Islet precursor cell (in vitro differentiated cells): ENCODE measurements at regions not wholly inside any gene's neighbourhood (a gene's known extent, or its start where the extent isn't known, plus 50 kb on each side); places are given as distances from the start of the nearest gene placed in this dataset.
"Not testable (repeated sequence)": the region's sequence is repeated elsewhere in the genome, so short reads cannot be mapped to it uniquely, and the experiment has no call there.

ENCODE experiments used
- DNase-seq: peaks from one replicate; pipeline ENCODE4 v3.0.0-alpha.2; 2018

DNA sequence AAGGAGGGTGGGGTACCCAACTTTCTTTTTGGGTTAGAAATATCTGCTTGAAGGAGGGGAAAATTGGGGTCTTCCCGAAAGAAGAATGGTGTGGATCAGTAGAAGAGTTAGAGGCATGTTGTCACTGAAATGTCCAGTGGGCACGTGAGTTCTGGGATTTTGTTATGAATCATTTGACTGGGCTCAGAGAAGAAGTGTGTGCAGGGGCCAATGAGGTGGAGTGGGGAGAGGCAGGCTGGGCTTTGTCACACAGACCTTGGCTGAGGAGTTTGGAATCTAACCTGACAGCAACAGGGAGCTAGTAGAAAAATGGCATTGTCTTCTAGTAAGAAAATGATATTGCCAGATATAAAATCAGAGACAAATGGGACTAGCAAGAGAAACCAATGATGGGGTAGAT, 436.8 kb downstream of the MFSD1 start:
- DNase-seq, result no peak

DNA sequence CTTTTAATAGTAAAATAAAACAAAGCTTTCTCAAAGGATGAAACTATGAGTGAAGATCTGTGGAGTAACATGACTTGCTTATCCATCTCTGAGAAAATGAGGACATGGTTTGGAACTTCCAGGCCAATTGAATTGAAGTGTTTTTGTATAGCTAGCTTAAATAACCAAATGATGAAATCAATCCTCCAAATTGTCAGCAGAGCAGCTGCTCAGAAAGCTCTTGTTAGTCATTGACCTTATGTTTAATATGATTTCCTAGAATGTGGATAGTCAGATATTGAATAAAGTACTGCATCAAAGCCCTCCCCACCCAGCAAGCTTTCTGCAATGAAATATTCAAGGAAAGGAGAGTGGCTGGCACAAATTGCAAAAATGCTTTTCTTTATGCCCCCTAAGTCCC, 437.2 kb downstream of the MFSD1 start:
- DNase-seq, result no peak

DNA sequence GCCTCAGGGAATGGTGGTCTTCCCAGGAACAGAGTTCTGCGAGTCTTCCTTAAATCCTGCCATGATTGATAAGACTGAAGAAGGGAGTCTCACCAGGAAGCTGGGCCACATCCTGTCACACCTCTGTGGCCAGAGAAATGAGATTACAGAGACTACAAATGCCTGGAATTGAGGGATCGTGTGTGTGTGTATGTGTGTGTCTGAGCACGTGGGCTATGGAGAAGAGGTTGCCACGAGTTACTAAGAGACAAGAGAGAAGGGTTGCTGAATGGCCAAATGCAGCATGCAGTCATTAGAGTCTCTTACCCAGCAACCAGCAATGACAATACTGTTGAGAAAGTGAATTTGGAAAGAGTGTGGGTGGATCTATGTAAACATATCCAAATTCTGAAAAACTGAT, 443.1 kb downstream of the MFSD1 start:
- DNase-seq, result no peak

DNA sequence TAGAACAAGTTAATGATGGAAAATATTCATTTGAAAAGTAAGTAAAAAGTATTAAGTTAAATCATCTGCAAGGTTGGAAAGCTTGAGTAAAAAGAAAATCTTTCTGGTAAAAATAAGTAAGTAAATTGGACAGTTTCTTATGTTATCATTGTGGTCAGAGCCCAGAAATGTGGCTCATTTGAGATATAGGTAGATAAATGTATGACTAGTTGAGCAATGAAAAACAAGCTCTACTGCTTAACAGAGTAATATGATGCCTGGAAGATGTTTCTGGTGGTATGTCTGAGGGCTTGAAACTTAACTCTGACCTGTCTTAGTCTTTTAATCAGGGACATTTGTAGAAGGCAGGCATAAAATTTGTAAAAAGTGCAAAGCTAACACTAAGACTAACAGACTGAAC, 444.0 kb downstream of the MFSD1 start:
- no peak for DNase-seq

DNA sequence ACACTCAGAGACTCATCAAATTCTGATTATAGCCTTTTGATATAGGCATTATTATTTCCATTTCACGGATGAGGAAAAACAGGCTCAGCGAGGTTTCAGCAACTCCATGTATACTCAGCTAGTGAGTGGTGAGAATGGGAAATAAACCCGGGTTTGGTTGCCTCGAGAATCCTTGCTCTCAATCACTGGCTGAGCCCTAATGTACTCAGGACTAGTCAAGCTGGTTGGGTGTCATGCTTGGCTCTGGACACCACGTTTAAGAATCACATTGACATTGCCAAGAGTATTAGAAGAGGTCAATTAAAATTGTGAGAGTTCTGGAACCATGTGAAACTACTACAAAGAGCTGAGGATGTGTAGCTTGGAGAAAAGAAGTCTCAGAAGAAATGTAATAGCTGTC, 444.5 kb downstream of the MFSD1 start:
- DNase-seq, result no peak

DNA sequence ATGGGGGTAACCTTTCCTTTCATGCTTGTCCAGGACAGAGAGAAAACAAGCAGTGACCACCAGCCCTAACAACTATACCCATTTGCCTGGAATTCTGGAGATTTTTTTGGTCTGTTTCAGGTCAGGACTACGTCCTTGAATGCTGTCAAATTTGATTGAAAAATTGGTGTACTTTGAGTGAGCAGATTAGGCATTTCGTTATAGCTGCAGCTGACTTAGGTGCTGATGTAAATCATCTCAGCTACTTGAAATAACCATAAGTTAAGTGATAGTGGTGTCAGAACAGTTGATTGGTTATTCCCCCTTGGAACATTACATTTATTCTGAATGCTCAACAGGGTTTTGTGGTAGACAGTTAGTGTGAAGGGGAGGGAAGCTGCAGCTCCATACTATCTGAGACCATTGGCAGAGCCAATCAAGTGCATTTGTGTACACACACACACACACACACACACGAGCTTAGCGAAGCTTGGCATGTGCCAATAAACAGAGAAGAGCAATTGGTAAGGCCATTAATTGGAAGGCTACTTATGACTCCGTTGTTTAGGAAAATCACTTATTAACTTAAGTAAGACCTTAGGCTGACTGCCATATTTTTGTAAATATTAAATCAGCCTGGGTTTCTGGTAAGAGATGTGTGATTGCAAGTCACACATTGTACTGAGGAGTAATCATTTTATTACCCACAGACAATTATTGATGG, 447.8 kb downstream of the MFSD1 start:
- no peak for DNase-seq

DNA sequence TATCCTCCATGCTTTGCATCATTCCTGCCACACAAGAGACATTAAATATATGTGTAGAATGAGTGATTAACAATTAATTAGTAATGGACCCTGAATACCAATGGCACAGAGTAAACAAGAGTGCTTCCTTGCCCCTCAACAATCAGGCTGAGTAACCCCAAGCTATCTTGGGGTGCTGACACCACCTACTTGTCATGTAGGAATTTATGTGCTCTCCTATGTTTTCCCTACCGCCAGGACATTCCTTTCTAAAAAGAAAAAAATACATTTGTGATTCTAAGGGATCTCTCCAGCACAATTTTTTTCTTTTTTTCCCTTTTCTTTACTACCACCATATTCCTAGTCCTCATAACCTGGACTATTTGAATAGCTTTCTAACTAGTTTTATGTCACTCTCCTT, 449.1 kb downstream of the MFSD1 start:
- no peak for DNase-seq

DNA sequence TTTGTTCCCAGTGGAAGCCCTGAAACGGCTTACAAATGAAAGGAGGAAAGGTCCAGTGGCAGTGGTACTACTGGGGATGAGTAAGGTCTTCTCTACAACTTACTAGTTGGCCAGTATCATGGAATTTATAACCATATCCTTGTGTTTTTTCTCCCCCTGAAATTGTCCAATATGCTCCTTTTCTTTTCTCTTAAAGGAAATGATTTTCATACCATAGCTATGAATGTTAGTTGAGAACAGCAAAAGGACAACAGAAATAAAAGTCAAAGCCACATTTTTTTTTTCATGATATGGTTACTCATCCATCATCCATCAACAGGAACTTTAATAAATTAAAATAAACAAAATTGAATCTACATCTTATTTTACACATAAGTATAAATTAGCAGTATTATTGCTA, 450.4 kb downstream of the MFSD1 start:
- DNase-seq, result no peak

DNA sequence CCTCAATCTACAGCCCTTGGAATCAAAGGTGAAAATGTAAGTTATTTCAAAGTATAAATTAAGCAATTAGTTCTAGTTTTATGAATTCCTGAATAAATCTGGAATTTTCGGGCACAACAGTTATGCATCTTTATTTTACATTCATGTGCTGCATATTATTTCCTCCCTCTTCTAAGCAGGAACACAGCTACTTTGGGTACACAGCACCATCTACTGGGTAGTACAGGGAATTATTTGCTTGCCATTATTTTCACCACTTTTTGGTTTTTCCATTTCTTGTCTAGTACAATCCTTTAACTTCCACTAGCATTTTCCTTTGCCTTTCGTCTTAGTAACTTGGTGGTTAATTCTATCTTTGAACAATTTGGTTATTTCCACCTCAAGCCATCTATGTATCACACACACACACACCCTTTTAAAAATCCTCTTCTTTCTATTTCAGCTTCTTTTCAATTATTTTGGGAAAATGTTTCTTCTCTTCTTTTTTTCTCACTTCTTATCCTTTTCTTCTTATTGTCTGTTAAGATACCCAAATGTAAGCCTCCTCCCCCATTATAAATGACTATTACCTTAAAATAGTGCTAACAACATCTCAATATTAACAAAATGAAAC, 451.0 kb downstream of the MFSD1 start:
- no peak for DNase-seq

DNA sequence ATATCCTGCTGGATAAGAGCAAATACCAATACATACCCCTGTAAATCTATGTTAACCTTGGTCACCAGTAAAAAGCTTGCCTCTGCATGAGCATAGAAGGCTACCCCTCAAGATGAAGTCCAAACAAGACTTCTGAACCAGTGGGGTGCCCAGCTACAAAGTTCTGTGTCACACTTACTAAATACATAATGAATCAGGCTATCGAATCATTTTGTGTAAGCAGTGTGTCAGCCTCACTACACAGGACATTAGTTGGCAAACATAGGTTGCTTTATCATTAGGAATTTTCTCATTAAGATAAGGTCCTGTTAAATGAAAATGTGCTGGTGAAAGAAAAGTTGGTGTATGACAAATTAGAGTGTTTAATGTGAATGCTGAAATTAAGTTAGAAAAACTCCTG, 452.0 kb downstream of the MFSD1 start:
- DNase-seq, result no peak

DNA sequence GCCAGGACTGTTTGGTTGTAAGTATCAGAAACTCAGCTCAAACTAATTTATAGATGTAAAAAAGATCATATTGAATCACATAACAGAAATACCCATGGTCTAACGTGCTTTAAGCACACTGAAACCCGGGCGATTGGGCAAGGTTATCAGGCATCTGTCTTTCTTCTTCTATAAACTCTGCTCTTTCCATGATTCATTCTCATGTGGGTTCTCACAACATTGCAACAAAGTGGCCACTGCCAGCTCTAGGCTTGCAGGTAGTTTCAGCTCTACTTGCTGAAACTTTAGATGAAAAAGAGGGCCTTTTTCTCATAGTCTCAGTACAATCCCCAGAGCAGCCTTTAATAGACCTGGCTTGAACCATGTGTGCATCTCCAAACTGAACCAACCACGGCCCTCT, 456.1 kb downstream of the MFSD1 start:
- no peak for DNase-seq

DNA sequence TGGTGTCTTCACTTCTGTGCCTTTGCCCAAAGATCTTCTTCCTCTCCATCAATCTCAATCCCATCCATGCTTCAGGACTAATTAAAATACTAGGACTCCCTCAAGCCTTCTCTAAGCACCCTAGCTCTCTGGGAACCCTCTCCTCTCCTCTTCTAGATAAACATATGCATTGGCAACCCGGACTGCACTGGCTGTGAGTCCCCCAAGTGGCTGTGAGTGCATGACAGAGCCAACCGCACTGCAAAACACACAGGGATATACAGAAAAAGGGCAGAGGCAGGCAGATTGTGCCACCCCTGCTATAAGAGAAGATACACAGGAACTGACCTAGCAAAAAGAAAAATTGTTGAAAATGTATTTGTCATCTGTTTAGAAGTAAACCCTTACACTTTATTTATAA, 457.1 kb downstream of the MFSD1 start:
- DNase-seq, result no peak

DNA sequence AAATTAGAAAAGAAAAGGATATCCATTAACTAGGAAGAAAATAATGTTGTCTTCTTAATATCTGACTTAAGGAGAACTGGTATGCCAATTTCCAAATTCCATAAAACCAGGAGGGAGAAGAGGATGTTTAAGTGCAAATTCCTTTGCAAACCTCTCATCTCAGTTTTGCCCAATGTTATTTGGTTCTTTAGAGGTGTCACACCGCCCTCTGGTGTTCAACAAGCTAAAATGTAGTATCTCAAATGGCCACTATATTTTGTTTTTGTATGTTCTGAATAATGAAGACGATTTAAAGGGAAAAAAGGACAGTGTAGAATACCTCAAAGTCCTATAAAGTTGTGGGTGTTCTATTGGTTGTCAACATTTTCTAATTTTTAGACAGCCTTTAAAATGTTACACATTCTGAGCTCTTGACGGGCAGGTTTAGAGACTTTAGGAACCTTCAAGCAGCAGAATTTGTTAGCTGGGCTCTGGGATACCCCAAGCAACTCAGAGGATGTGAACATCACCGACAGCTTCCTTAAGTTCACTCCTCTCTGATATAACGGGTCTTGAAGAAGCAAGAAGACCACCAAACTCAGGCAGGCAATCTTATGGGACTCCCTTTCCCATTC, 458.3 kb downstream of the MFSD1 start:
- DNase-seq, result peak; percentile 56

DNA sequence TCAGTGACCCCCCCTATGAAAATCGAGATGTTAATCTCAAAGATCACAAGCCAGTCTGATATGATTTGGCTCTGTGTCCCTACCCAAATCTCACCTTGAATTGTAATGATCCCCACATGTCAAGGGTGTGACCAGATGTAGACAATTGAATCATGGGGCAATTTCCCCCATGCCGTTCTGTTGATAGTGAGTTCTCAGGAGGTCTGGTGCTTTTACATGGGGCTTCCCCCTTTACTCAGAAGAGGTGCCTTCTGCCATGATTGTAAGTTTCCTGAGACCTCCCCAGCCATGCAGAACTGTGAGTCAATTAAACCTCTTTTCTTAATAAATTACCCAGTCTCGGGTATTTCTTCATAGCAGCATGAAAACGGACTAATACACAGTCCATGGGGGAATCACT, 459.5 kb downstream of the MFSD1 start:
- DNase-seq, result not testable (repeated sequence)

DNA sequence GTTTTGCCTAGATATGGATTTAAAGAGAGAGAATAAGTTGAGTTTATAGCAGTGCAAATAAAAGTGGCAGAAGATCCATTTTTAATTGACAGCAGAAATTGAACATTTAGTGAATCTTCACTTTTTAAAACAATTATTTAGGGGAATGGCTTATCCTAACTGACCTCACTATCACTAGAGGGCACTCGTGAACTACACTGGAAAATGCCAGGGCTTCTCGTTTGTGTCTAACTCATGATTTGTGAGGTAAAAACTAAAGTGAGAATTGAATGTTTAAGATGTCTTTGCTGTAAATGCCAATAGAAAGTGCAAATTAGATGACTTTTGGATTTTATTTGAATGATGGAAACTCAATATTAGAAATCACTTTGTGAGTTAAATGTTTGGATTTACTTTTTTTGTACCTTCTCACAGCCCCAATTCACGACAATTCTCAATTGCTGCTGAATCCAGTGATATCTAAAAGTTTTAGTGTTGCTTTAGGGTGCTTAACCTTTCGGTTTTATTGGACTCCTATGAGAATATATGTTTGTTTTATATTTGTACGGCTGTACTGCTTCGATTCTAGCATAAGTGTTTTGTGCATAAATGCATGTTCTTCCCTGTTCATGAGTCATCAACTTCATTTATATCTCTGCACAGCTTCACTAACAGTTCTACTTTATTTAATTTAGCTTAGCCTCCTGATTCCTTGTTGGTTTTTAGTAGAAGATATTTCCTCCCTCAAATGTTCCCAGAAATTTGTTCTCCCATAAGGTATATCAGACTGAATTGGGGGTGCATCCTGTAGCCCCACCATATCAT, 462.1 kb downstream of the MFSD1 start:
- DNase-seq, result no peak

DNA sequence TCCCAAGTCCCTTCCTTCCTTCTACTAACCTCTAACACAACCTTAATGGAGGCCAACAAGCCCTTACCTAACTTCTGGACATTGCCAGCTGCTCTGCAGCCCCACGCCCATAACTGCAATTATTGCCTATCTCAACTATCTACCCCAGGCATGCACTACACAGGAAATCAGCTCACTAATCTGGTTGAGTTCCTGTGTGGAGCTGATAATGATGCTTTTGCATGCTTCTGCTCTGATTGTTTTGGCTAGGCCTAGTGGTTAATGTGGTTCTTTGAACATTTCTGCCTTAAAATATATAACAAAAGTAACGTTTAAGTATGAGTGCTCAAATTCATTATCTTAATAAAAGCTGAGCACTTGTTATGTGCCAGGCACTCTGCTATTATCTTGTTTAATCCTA, 463.9 kb downstream of the MFSD1 start:
- no peak for DNase-seq

DNA sequence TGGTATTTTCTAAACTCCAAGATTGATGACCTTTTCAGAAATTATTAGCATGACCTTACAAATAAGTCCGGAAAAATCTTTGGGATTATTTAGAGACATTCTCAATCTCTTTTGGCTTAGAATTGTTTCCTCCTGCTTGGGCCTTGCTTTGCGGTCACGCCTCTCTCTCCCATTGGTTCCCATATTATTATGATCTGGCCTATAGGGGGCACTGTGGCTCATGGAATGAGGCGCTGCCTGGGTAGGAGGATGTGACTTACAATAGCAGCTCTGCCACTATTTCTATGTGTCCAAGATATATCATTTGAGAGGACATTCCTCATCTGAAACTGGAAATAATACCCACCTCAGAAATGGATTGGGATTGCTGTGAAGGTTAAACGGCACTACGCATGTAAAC, 464.9 kb downstream of the MFSD1 start:
- DNase-seq, result peak; percentile 83

DNA sequence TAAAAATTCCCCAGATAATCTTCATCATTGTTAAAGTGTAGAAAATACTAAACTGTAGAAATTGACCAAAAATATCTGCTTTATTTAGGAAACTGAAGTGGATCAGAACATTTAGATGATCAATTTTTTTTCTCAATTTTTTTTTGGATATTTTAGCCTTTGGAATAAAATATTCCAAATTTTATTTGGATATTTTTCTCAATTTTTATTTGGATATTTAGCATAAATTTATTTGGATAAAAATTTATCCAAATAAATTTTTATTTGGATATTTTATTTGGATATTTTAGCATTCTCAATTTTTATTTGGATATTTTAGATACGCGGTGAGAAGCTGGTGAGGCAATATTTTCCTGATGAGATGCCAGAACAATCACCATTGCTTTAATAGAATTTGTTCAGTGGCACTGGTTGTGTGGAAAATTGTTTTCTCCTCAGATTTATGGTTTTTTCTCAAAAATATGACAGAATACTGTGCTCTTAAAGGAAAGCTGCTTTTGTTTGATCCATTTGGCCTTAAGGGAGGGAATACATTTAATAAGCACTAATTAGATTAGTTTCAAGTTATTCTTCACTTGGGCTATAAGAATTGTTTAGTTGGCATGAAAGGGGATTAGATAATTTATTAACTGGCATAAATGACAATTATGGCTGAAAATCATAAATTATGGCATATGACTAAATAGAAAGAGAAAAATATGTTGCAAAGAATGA, 470.1 kb downstream of the MFSD1 start:
- no peak for DNase-seq

DNA sequence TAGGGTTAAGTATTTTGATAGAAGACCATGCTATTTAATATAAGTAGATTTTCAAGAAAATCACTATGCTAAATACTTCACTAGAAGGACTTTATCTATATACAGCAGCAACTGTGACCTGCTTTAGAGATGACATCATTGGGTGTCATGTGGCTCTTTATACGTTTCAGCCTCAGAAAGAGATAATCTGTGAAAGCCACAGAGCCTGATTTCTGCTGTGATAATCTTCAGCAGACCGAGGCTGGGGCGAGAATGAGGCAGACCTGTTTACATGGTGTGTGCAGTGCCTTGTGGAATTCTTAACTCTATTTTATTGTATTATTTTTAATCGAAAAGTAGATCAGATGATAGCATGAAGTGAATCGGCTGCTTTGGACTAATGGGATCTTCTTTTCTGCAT, 471.2 kb downstream of the MFSD1 start:
- no peak for DNase-seq

DNA sequence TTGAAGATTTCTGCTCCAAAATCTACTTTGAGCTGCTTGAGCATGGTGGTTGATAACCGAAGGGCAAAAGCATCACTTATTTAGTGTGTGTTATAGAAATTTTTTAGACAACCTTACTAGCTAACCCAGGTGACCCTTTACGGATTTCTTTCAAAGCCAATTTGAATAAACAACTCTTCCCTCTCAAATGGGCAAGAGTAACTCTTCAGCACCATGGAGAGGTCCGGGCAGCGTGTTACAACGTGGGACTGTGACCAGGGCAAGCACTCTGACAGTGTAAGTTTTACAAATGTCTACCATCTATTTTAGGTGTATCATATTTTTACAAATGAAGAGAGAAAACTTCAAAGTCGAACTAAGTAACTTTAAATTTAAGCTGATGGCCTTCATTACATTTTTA, 471.8 kb downstream of the MFSD1 start:
- DNase-seq, result peak; percentile 78

DNA sequence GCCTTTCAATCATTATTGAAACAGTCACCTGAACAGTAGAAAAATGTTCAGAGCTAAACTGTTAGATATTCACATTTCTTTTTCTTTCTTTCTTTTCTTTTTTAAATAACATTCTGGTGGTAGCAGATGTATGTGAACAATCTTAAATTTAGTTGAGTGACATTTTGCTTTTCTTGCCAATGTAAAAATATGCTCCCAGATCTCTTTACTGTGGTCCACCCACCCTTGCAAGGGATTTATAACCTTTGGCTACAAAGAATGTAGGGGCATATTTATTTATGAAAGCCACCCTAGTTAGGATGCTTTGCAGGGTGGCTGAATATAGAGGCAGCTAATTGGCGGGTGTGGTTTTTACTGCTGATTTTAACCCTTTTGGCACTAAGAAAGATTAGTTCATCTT, 473.9 kb downstream of the MFSD1 start:
- no peak for DNase-seq

DNA sequence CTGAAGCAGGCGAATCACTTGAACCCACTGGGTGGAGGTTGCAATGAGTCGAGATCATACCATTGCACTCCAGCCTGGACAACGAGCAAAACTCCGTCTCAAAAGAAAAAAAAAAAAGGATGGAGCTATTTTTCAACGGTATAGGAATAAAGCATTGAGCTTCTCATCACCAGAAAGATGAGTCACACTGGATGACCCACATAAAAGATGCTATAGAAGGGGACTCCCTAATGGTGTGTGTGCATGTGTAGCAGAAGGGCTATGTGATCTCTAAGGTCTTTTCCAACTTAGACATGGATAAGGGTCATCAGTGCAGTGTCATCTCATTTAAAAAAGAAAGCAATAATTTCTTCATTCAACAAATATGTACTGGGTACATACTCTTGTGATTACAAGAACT, 476.0 kb downstream of the MFSD1 start:
- no peak for DNase-seq
